HepG2 (cell line): ENCODE measurements at regions not wholly inside any gene's neighbourhood (a gene's known extent, or its start where the extent isn't known, plus 50 kb on each side); places are given as distances from the start of the nearest gene placed in this dataset.

Experiments used
- ATAC-seq: fragments of 200-7000 bp; cut with Tn5 transposase; 3 replicates; pipeline ENCODE4 v1.9.1; 2020; ENCODE audit warnings: mild to moderate bottlenecking, moderate library complexity
- BruUV-seq: library from RNA; stranded (reverse); fragments of 400-500 nt; replicated peaks from 2 replicates; lab custom pipeline; 2021; lab: Mats Ljungman, UMichigan
- CTCF ChIA-PET: fragments of 300-600 bp; formaldehyde crosslinking; extraction: SDS; loops from one replicate; lab custom pipeline; 2021; ENCODE audit warnings: low total read pairs, inconsistent platforms, low intra/inter-chr PET ratio; lab: Yijun Ruan, JAX
- POLR2A ChIA-PET: fragments of 350-600 bp; sonication (Branson Sonifier 250); formaldehyde crosslinking; loops from one replicate; lab custom pipeline; 2020; ENCODE audit warnings: antibody characterized with exemption, inconsistent platforms; lab: Yijun Ruan, JAX
- DNase-seq: peaks from one replicate; pipeline ENCODE4 v3.0.0-alpha.2; 2015; ENCODE audit warnings: low spot score
- FAIRE-seq: peaks from 3 replicates; lab custom pipeline; 2011; peaks lifted over from hg19 to GRCh38; lab: Jason Lieb, UNC
- H2AFZ ChIP-seq: one replicate; pipeline ENCODE4 v1.6.1; 2011; ENCODE audit warnings: low read length, inconsistent platforms
- H3K27ac ChIP-seq: fragments of 300-600 bp; 3 replicates; pipeline ENCODE4 v1.8.0; 2011; ENCODE audit warnings: mixed run types, mild to moderate bottlenecking, mixed read lengths, low read length, inconsistent platforms; ENCODE audit not compliant: insufficient read depth; ENCODE audit errors: extremely low read length
- H3K27me3 ChIP-seq, 2 experiments: fragments of 200-600 bp in 1 of 2; 2 replicates in 1 of 2; 3 replicates in 1 of 2; pipeline versions ENCODE4 v1.6.0 to v1.8.0; 2011; ENCODE audit warnings: low read length in 2 of 2, mild to moderate bottlenecking in 2 of 2, moderate library complexity in 2 of 2, inconsistent platforms in 1 of 2; ENCODE audit not compliant: insufficient read depth in 2 of 2, control insufficient read depth in 1 of 2
- H3K36me3 ChIP-seq, 2 experiments: fragments of 200-600 bp in 1 of 2; replicated peaks in 1 of 2; 2 replicates in 1 of 2; 3 replicates in 1 of 2; pipeline versions ENCODE4 v1.5.1 to v1.8.0; 2011; ENCODE audit warnings: low read length in 2 of 2, inconsistent platforms in 1 of 2; ENCODE audit not compliant: insufficient read depth in 2 of 2, control insufficient read depth in 1 of 2
- H3K4me1 ChIP-seq: 2 replicates; pipeline ENCODE4 v1.5.1; 2012; ENCODE audit warnings: low read length, inconsistent platforms; ENCODE audit not compliant: insufficient read depth
- H3K4me2 ChIP-seq: 2 replicates; pipeline ENCODE4 v1.6.0; 2011; ENCODE audit warnings: low read depth, low read length, inconsistent platforms
- H3K4me3 ChIP-seq, 3 experiments: fragments of 200-600 bp in 1 of 3; sonication (generic), shearing (Covaris generic) in 1 of 3; replicated peaks in 1 of 3; 2 replicates each; pipeline ENCODE4 v1.5.1; 2011 to 2016; ENCODE audit warnings: low read length in 3 of 3, inconsistent platforms in 2 of 3, low read depth in 2 of 3, mild to moderate bottlenecking in 2 of 3, control low read depth in 1 of 3, mixed read lengths in 1 of 3; ENCODE audit not compliant: insufficient read depth in 1 of 3
- H3K79me2 ChIP-seq: one replicate; pipeline ENCODE4 v1.6.1; 2011; ENCODE audit warnings: low read length, inconsistent platforms; ENCODE audit not compliant: insufficient read depth
- H3K9ac ChIP-seq: 2 replicates; pipeline ENCODE4 v1.6.0; 2011; ENCODE audit warnings: mild to moderate bottlenecking, low read depth, low read length, inconsistent platforms; ENCODE audit not compliant: insufficient read depth
- H3K9me3 ChIP-seq: 2 replicates; pipeline ENCODE4 v1.5.1; 2012; ENCODE audit warnings: mild to moderate bottlenecking, low read length
- H4K20me1 ChIP-seq: 2 replicates; pipeline ENCODE4 v1.6.0; 2011; ENCODE audit warnings: inconsistent platforms, mild to moderate bottlenecking, low read length, moderate library complexity; ENCODE audit not compliant: insufficient read depth
- BRD4 ChIP-seq: sonication (generic); formaldehyde crosslinking; IDR thresholded peaks from 2 replicates; pipeline ENCODE4 v1.4.0; 2020; ENCODE audit warnings: missing genetic modification reagents
- ELK4 ChIP-seq: sonication (generic); formaldehyde crosslinking; IDR thresholded peaks from 2 replicates; pipeline ENCODE4 v1.9.0; 2021; ENCODE audit warnings: missing genetic modification reagents, borderline replicate concordance
- HDAC1 ChIP-seq: sonication (generic); formaldehyde crosslinking; IDR thresholded peaks from 2 replicates; pipeline ENCODE4 v1.5.1; 2020; ENCODE audit warnings: mild to moderate bottlenecking, missing genetic modification reagents
- IRF2 ChIP-seq: IDR thresholded peaks from 2 replicates; pipeline ENCODE4 v1.6.1; 2018; ENCODE audit warnings: missing genetic modification reagents, missing compliant biosample characterization
- NFYB ChIP-seq: sonication (generic); formaldehyde crosslinking; IDR thresholded peaks from 2 replicates; pipeline ENCODE4 v1.4.0; 2020; ENCODE audit warnings: missing genetic modification reagents
- ZFX ChIP-seq: sonication (generic); formaldehyde crosslinking; IDR thresholded peaks from 2 replicates; pipeline ENCODE4 v1.4.0; 2020; ENCODE audit warnings: mild to moderate bottlenecking, low read depth, missing genetic modification reagents, moderate library complexity
- ZHX2 ChIP-seq, 2 experiments: sonication (generic) in 1 of 2; formaldehyde crosslinking in 1 of 2; IDR thresholded peaks; 2 replicates each; pipeline versions ENCODE4 v1.6.1 to v1.9.0; 2014 to 2022; ENCODE audit warnings: antibody characterized with exemption in 1 of 2, borderline replicate concordance in 1 of 2, inconsistent platforms in 1 of 2, low read depth in 1 of 2, missing genetic modification reagents in 1 of 2
- ZKSCAN8 ChIP-seq: IDR thresholded peaks from 2 replicates; pipeline ENCODE4 v1.6.1; 2016; ENCODE audit warnings: borderline replicate concordance, missing genetic modification reagents, missing compliant biosample characterization
- ZMYM3 ChIP-seq: sonication (generic); formaldehyde crosslinking; IDR thresholded peaks from 2 replicates; pipeline ENCODE4 v1.5.1; 2020; ENCODE audit warnings: mild to moderate bottlenecking, missing genetic modification reagents
- ZMYM4 ChIP-seq: sonication (generic); formaldehyde crosslinking; IDR thresholded peaks from 2 replicates; pipeline ENCODE4 v1.8.1; 2023; ENCODE audit warnings: mild to moderate bottlenecking, missing genetic modification reagents
- ZNF557 ChIP-seq: sonication (generic); formaldehyde crosslinking; IDR thresholded peaks from 2 replicates; pipeline ENCODE4 v1.4.0; 2020; ENCODE audit warnings: missing genetic modification reagents
- ZNF773 ChIP-seq: sonication (generic); formaldehyde crosslinking; IDR thresholded peaks from 2 replicates; pipeline ENCODE4 v1.4.0; 2020; ENCODE audit warnings: missing genetic modification reagents, borderline replicate concordance
- whole genome bisulfite sequencing: methylation state at CpG from one replicate; pipeline ENCODE4 v1.1.6; 2017; ENCODE audit warnings: low lambda C conversion rate; 5-methylcytosine and 5-hydroxymethylcytosine counted together
- in situ Hi-C: cut with HindIII; loops from 2 replicates; pipeline ENCODE4 v1.10.0; 2017; ENCODE audit warnings: low pct_unique_long_range_greater_than_20kb; ENCODE audit not compliant: extremely low pct_ligation_motif_present
- intact Hi-C: fragments of 100-400 bp; cut with micrococcal nuclease; formaldehyde crosslinking; loops from one replicate; pipeline ENCODE4 v1.10.0; 2022; ENCODE audit not compliant: unreplicated experiment
- TF ChIP-seq, protein P1 (sequence below): sonication (generic); formaldehyde crosslinking; IDR thresholded peaks from 2 replicates; pipeline ENCODE4 v1.4.0; 2020; ENCODE audit warnings: missing genetic modification reagents, borderline replicate concordance

- TF ChIP-seq ZHX2 (IDR thresholded peaks at IDR 0.05; ENCODE audit: low read depth) (no peak), ZHX2 (CRISPR knock-in tag; IDR thresholded peaks at IDR 0.05; ENCODE audit: borderline replicate concordance) (no peak), ZKSCAN8 (peak; percentile 90), ZMYM3 (CRISPR knock-in tag) (peak; percentile 64), BRD4 (CRISPR knock-in tag) (peak; percentile 76), ZNF773 (CRISPR knock-in tag) (no peak), ZMYM4 (CRISPR knock-in tag) (no peak)
Observed at GRCh38 chr20:53768329-53768728, 174.7 kb upstream of the ZNF217 start (continued).

GRCh38 chr20:53767206-53767930 is 173.7 kb upstream of the ZNF217 start:
- H3K36me3 ChIP-seq: no peaks in the 10 kb centered on the region
- no peaks in the 10 kb centered on the region for H3K27me3 ChIP-seq
- WGBS: 94% methylated on average over 6 of the region's 6 CpGs
- peak overlapping the region; percentile 86 for H2AFZ ChIP-seq
- ATAC-seq (no peak), DNase-seq (no peak), FAIRE-seq (no peak)
- in situ Hi-C loops: no loop called here
- H3K9me3 ChIP-seq: no peaks in the 10 kb centered on the region
- no TSS peak for BruUV-seq
- no peaks in the 10 kb centered on the region for H3K79me2 ChIP-seq
- H3K4me1 ChIP-seq: peaks cover 94% of the 10 kb centered on the region
- peak overlapping the region; percentile 78 for H3K27ac ChIP-seq
- no peaks in the 10 kb centered on the region for H4K20me1 ChIP-seq
- peak overlapping the region; percentile 5; the same call in 1 of the 2 replicates for H3K4me2 ChIP-seq
- H3K4me3 ChIP-seq: no peak overlapping the region
- ChIA-PET POLR2A (interaction anchor here (1.7 to 4.1 kb wide), 2 partner anchors 19 to 144 kb away, joined by 14 to 35 read pairs; no protein-coding TSS in a partner anchor), CTCF (no interaction called here)
- H3K9ac ChIP-seq: peak overlapping the region; percentile 41
- intact Hi-C loops: no loop called here
- TF ChIP-seq, protein P1, sequence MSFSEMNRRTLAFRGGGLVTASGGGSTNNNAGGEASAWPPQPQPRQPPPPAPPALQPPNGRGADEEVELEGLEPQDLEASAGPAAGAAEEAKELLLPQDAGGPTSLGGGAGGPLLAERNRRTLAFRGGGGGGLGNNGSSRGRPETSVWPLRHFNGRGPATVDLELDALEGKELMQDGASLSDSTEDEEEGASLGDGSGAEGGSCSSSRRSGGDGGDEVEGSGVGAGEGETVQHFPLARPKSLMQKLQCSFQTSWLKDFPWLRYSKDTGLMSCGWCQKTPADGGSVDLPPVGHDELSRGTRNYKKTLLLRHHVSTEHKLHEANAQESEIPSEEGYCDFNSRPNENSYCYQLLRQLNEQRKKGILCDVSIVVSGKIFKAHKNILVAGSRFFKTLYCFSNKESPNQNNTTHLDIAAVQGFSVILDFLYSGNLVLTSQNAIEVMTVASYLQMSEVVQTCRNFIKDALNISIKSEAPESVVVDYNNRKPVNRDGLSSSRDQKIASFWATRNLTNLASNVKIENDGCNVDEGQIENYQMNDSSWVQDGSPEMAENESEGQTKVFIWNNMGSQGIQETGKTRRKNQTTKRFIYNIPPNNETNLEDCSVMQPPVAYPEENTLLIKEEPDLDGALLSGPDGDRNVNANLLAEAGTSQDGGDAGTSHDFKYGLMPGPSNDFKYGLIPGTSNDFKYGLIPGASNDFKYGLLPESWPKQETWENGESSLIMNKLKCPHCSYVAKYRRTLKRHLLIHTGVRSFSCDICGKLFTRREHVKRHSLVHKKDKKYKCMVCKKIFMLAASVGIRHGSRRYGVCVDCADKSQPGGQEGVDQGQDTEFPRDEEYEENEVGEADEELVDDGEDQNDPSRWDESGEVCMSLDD (CRISPR knock-in tag): no peak
- TF ChIP-seq NFYB: 0 out of 2 replicates have a peak, but pooled peaks have one; percentile 13
- TF ChIP-seq ELK4 (CRISPR knock-in tag): no peak
- no peak for TF ChIP-seq ZNF557
- TF ChIP-seq HDAC1 (CRISPR knock-in tag): no peak
- TF ChIP-seq IRF2 (CRISPR knock-in tag): peak; percentile 55; the same call in 1 of the 2 replicates
- TF ChIP-seq ZFX (CRISPR knock-in tag): no peak
